HuH-7.5 (cell line): ENCODE measurements at regions not wholly inside any gene's neighbourhood (a gene's known extent, or its start where the extent isn't known, plus 50 kb on each side); places are given as distances from the start of the nearest gene placed in this dataset.

ENCODE experiments used
- DNase-seq: peaks from one replicate; pipeline ENCODE4 v3.0.0; 2011; ENCODE audit warnings: low spot score

DNA sequence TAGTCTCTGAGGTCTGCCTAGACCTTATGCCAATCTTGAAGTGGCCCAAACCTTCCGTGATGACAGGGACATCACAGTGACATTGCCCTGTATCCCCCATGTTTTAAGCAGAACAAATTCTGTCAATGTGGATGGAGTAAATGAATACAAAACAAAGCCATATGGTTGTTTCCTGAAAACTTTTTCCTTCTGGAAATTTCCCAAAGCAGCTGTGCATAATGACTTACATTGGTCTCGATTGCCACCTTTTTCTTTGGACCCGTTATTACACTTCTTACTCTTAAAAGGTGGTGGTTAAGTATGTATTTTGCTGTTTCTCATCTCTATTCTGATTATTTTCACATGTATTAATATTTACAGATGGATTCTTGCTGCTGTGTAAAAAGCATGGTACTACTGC, 411.2 kb upstream of the KLF6 start:
- no peak for DNase-seq

- no peak for DNase-seq
Measured at GRCh38 chr10:4195213-4195612, 410.2 kb upstream of the KLF6 start.

- DNase-seq = no peak
Measured at GRCh38 chr10:4194231-4194630, 409.2 kb upstream of the KLF6 start.

DNA sequence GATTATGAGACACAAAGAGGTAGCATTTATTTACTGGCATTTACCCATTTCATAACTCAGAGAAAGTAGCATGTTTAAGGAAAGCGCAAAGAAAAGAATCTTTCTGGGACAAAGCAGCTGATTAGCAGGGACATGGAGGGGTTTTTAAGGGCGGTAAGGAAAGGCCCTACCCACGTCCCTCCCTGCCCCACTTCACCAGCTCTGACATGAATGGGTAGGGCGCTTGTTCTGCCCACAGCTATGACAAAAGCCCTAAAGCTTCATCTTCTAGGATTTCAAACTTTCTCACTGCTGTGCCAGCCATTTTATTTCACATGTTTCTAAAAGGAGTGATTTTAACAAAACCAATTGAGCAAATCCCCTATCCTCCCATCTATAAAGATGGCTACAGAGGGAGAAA, 406.9 kb upstream of the KLF6 start:
- no peak for DNase-seq

GRCh38 chr10:4191354-4191753, 406.3 kb upstream of the KLF6 start:
- DNase-seq = no peak

DNA sequence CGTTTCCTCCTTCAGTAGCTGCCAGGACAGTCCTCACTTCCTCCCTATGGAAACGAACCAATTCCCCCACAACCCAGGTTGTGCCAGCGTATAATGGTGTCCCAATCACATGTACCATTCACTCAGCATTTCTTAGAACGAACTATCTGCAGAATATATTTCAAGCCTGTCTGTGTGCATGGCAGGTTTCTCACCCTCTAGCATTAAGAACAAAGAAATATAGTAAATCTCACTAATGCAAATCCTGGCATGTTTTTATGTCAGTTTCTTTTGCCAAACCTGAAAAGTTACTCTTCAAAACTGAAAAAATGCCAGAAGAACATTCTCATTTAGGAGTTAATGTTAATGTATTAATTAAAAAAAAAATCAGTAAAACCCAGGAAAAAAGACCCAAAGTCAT, 405.9 kb upstream of the KLF6 start:
- no peak for DNase-seq

DNA sequence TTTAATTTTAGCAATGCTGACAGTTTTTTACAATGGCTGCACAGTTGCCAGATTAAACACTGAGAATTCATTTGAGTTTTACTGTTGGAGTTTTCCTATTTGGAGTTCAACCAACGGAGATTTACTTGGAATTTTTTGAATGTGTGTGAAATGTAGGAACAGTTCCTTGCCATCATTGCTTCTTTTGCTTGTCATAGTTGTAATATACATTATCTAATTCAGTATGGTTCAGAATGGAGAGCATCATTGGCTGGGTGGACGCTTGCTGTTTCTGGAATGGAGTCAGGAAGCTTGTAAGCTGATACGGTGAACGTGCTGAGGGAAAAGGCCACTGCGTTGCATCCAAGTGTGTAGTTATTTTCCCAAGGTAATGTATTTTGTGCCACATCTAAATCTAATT, 404.3 kb upstream of the KLF6 start:
- no peak for DNase-seq

DNA sequence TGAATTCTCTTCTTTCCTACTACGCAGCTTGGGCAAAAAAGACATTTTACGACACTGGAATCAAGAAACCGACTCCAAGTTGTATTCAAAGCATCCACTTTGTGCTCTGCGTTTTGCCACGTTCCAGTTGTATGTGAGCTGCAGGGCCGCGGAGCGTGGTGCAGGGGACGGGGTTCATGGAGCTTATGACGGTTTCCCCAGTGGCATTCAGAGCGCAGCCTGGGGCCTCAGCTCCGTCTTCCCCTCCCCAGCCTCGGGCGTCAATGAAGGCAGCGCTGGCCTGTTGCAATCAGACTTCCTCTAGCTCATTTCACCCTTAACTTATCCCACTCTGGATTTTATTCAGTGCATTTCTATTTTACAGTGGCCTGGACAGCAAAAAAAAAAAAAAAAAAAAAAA, 403.4 kb upstream of the KLF6 start:
- no peak for DNase-seq

DNA sequence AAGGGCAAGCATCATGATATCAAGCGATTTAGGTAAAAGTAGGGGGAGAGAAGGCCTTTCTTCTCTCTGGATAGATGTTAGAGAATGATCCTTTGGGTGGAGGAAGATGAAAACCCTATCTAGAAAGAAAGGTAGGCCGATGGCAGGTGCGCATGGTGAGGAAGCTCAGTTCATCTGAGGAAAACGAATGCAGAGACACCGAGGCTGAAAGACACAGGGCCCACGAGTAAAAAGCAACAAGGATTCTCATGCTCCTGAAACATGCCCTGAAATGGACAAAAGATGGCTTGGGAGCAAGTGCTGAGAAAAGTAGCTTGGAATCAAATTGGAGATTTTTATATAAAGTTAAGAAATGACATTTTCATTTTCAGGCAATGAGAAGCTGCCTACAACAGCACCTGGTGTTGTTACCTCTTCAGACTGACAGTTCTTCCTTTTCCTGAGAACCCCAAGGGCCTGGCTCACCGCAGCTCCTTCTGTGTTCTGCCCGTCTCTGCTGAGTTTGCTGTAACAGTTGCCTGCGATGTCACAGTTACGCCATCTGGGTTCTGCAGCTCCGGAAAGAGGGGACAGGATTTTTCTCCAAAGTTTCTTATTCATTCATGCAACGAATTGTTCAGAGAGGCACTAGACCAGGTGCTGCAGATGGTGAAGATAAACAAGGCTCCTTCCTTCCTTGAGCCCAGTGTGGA, 402.0 kb upstream of the KLF6 start:
- no peak for DNase-seq

DNA sequence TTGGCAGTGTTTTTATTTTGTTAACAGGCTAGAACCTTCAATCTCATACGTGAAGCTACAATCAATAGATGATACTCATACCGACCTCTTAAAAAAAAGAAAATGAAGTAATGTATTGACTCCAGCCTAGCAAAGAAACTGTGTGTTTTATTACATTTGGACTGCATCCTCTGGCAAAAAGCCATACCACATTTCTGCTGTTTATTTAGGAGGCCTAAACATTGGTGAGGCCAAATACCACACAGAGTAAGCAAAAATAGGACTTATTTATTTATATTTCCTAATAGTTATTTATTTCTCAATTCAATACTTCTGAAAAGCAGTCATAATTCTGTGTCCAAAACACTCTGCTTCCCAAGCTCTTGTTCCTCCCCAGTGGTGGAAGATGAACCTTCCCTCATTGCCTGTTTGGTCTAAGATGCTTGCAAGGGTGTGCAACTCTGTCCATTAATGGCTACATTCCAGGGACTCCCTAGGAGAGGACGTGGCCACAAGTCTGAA, 398.8 kb upstream of the KLF6 start:
- DNase-seq = no peak

GRCh38 chr10:4181621-4182049, 396.6 kb upstream of the KLF6 start:
- DNase-seq = no peak

GRCh38 chr10:4181081-4181480, 396.1 kb upstream of the KLF6 start:
- no peak for DNase-seq

GRCh38 chr10:4177791-4178190, 392.8 kb upstream of the KLF6 start:
- no peak for DNase-seq

DNA sequence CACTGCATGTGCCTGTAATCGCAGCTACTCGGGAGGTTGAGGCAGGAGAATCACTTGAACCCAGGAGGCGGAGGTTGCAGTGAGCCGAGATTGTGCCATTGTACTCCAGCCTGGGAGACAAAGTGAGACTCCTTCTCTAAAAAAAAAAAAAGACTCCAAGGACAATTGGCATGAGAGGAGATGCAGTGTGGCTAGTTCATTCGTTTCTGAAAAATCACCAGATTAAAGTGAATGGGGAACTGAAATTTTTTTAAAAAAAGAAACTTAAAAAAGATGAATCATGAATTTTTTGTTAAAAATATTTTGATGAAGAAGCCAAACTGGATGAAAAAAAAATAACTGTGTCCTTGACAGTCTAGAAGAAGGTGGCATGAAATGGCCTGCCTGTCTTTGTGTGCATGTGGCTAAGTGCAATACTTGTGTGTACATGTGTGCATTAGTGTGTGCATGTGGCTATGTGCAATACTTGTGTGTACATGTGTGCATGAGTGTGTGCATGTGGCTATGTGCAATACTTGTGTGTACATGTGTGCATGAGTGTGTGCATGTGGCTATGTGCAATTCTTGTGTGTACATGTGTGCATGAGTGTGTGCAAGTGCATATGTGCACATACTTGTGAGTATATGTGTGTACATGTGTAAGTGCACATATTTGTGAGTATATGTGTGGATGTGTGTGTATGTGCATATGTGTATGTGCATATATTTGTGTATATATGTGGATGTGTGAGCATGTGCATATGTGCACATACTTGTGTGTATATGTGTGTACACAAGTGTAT, 391.7 kb upstream of the KLF6 start:
- DNase-seq = no peak

DNA sequence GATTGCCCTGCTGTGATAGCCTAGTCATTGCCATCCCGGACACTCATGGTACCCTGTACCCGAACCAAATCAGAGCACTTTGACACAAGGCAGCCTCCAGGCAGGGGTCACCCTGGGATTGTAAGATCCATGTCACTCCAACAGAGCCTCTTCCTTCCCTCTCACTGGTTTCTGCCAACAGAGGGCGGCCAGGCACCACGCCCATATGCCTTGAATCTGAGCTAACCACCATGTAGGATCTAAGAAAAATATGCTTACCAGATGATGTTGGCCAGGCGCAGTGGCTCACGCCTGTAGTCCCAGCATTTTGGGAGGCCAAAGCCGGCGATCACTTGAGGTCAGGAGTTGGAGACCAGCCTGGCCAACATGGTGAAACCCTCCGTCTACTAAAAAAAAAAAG, 389.2 kb upstream of the KLF6 start:
- DNase-seq = no peak

GRCh38 chr10:4170633-4171314, 385.8 kb upstream of the KLF6 start:
- DNase-seq = no peak

- DNase-seq = no peak
Measured at GRCh38 chr10:4170181-4170580, 385.2 kb upstream of the KLF6 start.

- no peak for DNase-seq
Measured at GRCh38 chr10:4169448-4169847, 384.4 kb upstream of the KLF6 start.

DNA sequence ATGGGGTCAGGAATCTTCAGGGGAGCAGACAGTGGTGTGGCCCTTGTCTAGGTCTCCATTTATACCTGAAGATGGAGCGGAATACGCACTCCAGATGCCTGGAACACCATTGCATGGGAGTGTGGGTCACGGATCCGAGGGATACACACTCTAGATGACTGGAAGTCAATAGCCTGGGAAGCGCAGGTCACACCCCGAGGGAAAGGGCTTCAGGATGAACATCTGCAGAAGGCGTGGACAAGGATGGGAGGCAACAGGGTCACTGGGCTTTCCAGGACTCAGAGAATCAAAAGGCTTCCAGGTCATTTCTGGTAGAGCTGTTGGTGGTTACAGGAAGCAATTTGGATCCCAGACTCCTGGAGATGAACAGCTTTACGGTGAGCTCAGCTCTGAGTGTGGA, 382.2 kb upstream of the KLF6 start:
- no peak for DNase-seq

GRCh38 chr10:4162571-4163286, 377.7 kb upstream of the KLF6 start:
- DNase-seq = no peak

GRCh38 chr10:4159173-4159572, 374.2 kb upstream of the KLF6 start:
- DNase-seq = no peak

- DNase-seq = no peak
Measured at GRCh38 chr10:4154191-4154715, 369.2 kb upstream of the KLF6 start.
